H7 (cell line): ENCODE measurements at regions not wholly inside any gene's neighbourhood (a gene's known extent, or its start where the extent isn't known, plus 50 kb on each side); places are given as distances from the start of the nearest gene placed in this dataset.
A peak's percentile ranks its signal among the peaks of the same experiment; 100 is the strongest.
"Not testable (repeated sequence)": the region's sequence is repeated elsewhere in the genome, so short reads cannot be mapped to it uniquely, and the experiment has no call there.

Experiments used
- DNase-seq: peaks from one replicate; pipeline ENCODE4 v3.0.0; 2012
- H3K27me3 ChIP-seq: 2 replicates; pipeline ENCODE4 v1.6.0; 2011; ENCODE audit warnings: mild to moderate bottlenecking, low read length; ENCODE audit not compliant: control insufficient read depth, insufficient read depth
- H3K36me3 ChIP-seq: replicated peaks from 2 replicates; pipeline ENCODE4 v1.5.1; 2011; ENCODE audit warnings: low read length; ENCODE audit not compliant: control insufficient read depth, insufficient read depth
- H3K4me3 ChIP-seq: 2 replicates; pipeline ENCODE4 v1.5.1; 2011; ENCODE audit warnings: low read depth, mild to moderate bottlenecking, control low read depth, low read length, moderate library complexity; ENCODE audit not compliant: insufficient read depth

DNA sequence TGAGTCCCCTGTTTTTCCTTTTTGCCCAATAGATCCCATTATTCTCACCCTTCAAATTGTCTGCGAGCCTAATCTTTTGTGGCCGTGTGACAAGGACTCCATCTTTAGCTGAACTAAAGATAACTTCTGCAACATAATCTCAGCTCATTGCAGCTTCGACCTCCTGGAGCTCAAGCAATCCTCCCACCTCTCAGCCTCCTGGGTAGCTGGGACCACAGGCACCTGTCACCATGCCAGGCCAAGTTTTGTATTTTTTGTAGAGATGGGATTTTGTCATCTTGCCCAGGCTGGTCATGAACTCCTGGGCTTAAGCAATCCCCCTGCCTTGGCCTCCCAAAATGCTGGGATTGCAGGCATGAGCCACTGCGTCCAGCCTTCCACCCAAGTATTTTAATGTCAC lies 161.0 kb downstream of the GJA1 start:
- DNase-seq = no peak
- Histone ChIP-seq H3K36me3 (no peaks in the 10 kb centered on the region), H3K27me3 (no peaks in the 10 kb centered on the region), H3K4me3 (no peak overlapping the region)

DNA sequence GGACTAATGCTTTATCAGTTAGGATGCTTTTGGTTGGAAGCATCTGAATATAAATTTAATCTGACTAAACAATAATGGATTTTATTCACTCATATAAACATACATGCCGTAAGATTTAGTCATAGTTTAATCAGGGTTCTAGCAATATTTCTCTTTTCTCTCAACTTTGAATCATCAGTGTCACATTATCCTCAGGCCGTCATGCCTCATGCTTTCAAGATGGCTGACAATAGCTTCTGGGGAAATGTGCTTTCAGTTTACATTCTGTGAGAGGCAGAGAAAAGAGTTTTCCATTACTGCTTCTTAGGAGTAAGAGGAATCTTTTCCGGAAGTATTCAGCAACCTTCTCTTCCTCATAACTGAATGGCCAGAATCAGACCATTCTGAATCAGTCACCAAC lies 162.2 kb downstream of the GJA1 start:
- H3K4me3 ChIP-seq = no peak overlapping the region
- H3K27me3 ChIP-seq = no peaks in the 10 kb centered on the region
- no peaks in the 10 kb centered on the region for H3K36me3 ChIP-seq
- no peak for DNase-seq

DNA sequence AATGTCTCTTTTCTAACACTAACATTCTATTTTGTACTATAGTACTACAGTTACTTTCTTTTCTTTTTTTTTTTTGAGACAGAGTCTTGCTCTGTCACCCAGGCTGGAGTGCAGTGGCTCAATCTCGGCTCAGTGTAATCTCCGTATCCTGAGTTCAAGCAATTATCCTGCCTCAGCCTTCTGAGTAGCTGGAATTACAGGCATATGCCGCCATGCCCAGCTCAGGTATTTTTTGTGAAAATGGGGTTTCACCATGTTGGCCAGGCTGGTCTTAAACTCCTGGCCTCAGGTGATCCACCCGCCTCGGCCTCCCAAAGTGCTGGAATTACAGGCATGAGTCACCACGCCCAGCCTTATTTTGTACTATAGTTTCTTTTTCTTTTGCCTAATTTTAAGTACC lies 163.9 kb downstream of the GJA1 start:
- not testable (repeated sequence) for H3K36me3 ChIP-seq, H3K27me3 ChIP-seq, H3K4me3 ChIP-seq, DNase-seq

DNA sequence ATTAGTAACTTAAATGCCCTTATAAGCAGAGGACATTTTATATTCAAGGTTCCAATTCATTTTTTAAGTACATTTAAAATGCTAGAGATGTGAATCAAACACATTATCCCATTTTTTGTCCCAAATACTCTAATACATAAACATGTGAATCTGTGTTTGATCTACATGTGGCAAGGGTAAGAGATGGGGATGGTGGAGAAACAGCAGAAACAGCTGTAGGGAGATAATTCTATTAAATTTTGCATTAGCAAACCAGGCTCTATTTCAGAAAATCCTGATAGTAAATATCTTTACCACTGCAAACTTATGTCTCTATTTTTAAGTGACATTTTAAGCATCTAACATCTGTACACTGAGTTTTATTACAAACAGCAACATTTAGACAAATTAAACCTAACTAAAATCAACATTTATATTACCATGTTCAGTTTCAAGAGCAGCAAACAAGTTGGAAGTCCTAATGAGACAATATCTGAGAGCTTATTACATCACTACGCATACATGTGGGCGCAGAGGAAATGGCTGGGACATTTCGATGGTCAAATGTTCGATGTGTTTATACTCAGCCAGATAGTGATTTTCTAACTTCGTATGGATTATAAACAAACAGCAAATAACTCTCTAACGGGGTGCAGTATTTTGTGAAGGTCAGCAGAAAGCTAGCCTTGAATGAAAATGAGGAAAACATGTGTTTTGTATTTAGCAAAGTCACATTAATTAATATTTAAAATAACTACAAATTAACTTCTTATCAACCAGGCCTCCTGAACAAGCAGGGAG lies 165.1 kb downstream of the GJA1 start:
- H3K4me3 ChIP-seq = no peak overlapping the region
- no peaks in the 10 kb centered on the region for H3K36me3 ChIP-seq
- no peak for DNase-seq
- H3K27me3 ChIP-seq = no peaks in the 10 kb centered on the region

DNA sequence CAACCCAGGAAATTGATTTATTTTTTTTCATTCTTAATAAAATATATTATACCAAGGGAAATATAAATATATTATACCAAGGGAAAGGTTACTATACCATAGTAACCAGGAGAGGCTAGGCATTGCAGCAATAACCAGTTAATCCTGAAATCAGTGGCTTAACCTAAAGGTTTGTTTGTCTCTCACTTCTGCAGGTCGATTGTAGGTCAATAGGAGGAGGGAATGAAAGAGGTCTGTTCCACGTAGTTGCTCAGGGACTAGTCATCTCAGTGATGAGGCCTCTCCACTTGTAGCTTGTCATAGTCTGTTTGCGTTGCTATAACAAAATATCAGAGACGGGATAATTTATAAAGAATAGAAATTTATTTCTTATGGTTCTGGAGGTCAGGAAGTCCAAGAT lies 168.0 kb downstream of the GJA1 start:
- no peaks in the 10 kb centered on the region for H3K36me3 ChIP-seq
- no peak for DNase-seq
- H3K4me3 ChIP-seq = no peak overlapping the region
- no peaks in the 10 kb centered on the region for H3K27me3 ChIP-seq

DNA sequence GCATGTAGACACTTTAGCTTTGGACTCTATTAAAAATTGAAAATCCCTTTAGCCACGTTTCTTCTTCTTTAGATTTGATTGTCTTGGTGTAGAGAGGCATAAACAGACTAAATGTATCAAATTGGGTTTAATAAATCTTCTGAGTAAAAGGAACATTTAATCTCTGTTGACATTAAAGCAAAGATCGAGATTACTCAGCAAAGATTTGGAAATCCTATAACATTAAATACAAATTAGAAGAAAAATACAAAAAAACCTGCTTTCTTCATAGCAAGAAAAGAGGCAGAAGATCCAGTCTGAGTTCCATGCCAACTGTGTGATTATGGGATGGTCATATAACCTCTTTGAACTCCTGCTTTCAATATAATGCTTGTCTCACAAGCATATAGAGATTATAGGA lies 172.3 kb downstream of the GJA1 start:
- no peak overlapping the region for H3K4me3 ChIP-seq
- DNase-seq = no peak
- H3K36me3 ChIP-seq = no peaks in the 10 kb centered on the region
- no peaks in the 10 kb centered on the region for H3K27me3 ChIP-seq

DNA sequence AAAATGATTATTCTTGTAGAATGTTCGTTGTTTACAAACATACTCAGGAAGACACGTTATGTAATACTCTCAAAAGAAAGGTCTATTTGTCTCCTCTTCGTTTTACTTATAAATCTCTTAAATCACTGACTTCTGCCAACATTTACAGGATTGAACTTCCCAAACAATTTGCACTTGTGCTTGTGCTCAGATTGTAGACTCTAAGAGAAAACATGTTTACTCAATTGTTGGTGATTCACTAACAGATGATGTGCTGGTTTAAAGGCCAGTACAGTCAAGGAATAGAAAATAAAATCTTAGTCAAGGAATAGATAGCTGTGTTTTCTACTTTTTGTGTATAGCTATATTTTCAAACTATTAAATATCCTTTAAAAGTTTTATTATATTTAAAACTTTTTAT lies 172.8 kb downstream of the GJA1 start:
- H3K36me3 ChIP-seq = no peaks in the 10 kb centered on the region
- H3K4me3 ChIP-seq = no peak overlapping the region
- no peaks in the 10 kb centered on the region for H3K27me3 ChIP-seq
- DNase-seq = no peak

DNA sequence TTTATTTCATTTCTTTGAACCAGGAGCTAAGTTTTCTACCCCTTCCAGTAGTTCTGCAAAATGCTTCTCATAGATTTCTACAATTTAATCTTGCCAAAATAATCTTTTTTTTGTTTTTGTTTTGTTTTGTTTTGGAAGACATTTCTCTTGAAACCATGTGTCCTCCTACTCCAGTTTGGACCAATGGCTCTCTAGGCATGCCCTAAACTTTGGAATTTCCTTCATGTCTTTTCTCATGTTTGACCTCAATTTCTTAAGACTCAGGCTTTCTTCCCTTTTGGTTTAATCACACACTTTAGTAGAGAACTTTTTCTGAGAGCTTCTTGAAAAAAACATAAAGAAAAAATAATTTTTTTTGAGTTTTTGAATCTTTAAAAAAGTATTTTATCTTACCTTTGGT lies 173.8 kb downstream of the GJA1 start:
- no peaks in the 10 kb centered on the region for H3K36me3 ChIP-seq
- H3K27me3 ChIP-seq = no peaks in the 10 kb centered on the region
- DNase-seq = no peak
- H3K4me3 ChIP-seq = no peak overlapping the region

DNA sequence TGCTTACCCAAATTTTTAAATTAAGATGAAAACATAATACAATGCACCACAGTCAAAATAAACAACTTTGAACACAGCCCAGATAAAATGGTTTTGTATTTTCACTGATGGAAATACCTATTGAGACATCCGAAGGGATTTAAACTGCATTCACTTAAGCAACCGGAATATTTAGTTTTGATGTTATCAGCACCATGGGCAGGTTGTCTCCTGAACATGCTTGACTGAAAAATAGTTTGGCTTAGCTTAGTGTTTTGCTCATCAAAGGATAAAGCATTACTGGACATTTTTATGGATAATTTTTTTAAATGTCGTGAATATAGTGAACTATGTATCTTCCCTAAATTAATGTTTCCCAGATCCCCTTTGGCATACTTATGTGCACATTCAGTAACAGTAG lies 177.5 kb downstream of the GJA1 start:
- H3K4me3 ChIP-seq = no peak overlapping the region
- DNase-seq = no peak
- H3K36me3 ChIP-seq = no peaks in the 10 kb centered on the region
- no peaks in the 10 kb centered on the region for H3K27me3 ChIP-seq

DNA sequence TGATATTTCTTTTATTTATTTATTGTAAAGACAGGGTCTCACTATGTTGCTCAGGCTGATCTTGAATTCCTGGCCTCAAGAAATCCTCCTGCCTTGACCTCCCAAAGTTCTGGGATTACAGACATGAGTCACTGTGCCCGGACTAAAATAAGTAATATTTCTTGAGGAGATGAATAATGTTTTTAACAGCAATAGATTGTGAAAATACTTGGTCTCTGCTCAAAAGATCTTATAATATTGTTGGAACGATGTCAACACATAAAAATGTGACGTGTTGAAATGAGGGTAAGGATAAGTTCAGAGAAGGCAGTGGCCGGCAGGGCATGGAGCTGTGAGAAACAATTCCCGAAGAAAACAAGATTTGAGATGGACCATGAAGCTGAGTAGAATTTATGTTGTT lies 178.7 kb downstream of the GJA1 start:
- no peaks in the 10 kb centered on the region for H3K27me3 ChIP-seq
- DNase-seq = no peak
- H3K36me3 ChIP-seq = no peaks in the 10 kb centered on the region
- no peak overlapping the region for H3K4me3 ChIP-seq

DNA sequence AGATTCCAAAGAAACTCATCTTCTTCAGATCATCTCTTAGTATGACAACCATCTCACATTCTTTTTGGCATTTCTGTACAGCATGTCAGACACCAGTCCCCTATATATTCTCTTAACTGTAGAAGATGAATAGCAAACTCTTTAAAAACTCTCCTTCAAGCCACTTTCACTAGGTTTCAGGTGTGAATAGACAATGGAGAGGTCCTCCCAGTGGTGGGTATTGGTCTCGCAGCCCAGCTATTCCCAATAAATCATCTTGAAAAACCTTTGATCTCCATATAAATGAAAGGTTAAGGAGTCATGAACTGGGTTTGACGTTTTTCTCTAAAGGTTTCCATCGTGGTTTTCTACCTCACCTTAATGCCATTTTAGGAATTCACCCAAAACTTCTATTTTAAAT lies 180.0 kb downstream of the GJA1 start:
- H3K27me3 ChIP-seq = no peaks in the 10 kb centered on the region
- no peaks in the 10 kb centered on the region for H3K36me3 ChIP-seq
- no peak overlapping the region for H3K4me3 ChIP-seq
- no peak for DNase-seq

DNA sequence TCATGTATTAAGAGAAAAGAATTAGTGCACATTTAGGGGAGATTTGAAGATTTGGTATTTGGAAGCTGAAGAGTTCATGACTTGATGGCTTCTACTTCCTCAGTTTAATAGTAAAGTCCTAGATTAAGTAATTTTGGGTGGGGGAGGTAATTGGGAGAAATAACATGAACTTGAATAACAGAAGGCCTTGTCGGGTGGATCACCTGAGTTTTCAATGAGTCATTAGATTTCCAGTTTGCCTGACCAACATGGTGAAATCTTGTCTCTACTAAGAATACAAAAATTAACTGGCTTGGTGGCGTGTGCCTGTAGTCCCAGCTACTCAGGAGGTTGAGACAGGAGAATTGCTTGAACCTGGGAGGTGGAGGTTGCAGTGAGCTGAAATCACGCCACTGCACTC lies 181.0 kb downstream of the GJA1 start:
- DNase-seq = no peak
- no peaks in the 10 kb centered on the region for H3K27me3 ChIP-seq
- no peaks in the 10 kb centered on the region for H3K36me3 ChIP-seq
- H3K4me3 ChIP-seq = no peak overlapping the region

DNA sequence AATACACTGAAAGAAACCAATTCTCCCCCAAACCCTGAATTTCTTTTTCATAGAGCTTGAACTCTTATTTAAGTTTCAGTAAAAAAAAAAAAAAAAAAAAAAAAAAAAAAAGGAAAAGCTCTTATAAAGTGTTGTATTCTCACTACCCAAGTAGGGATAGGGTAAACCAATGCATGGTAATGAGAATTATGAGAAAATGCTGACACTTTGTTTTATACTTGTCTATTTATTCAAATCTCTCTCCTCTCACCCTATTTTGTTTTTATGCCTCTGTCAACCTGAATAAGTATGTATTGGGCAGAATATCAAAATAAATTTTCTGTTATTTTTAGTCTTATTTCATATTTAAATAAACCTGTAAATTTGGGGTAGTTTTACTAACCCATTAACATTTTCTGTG lies 181.9 kb downstream of the GJA1 start:
- Histone ChIP-seq H3K27me3 (no peaks in the 10 kb centered on the region), H3K4me3 (no peak overlapping the region), H3K36me3 (no peaks in the 10 kb centered on the region)
- DNase-seq = no peak

DNA sequence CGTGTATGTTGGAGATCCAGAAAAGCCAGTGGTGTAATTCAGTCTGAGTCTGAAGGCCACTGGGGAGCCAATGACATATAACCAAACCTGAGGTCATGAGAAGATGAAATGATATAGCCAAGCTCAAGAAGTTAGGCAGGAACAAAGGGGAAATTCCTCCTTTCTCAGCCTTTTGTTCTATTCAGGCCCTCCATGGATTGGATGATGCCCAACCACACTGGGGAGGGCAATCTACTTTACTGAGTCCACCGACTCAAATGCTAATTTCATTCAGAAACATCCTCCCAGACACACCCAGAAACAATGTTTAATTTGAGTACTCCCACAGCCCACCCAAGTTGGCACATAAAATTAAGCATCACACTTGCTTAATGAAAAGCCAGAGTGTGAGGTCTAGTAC lies 183.6 kb downstream of the GJA1 start:
- peak; percentile 1 for DNase-seq
- no peak overlapping the region for H3K4me3 ChIP-seq
- H3K36me3 ChIP-seq = no peaks in the 10 kb centered on the region
- no peaks in the 10 kb centered on the region for H3K27me3 ChIP-seq

DNA sequence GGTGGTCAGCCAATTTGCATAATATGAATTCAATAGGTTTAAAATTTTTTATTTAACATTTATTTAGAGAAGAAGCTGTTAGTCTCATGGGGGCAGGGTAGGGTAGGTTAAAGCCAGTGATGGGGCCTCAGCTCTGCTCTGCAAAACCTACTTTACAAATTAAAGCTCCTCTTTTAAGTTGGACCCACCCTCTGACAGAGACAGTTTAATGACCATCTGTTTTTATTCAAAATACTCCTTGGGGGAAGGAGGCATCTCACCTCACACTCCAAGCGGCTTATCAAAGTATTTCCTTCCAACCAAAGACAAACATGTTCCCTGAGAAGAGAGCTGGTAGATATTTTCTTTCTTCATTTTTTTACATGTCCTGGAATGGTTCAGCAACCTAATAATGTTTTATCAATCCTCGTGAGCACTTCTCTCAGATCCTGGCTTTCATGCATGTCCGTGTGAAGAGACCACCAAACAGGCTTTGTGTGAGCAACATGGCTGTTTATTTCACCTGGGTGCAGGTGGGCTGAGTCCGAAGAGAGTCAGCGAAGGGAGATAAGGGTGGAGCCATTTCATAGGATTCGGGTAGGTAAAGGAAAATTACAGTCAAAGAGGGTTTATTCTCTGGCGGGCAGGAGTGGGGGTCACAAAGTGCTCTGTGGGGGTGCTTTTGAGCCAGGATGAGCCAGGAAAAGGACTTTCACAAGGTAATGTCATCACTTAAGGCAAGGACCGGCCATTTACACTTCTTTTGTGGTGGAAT lies 184.7 kb downstream of the GJA1 start:
- H3K36me3 ChIP-seq = no peaks in the 10 kb centered on the region
- DNase-seq = peak; percentile 3
- H3K4me3 ChIP-seq = peak overlapping the region; percentile 36; the same call in 1 of the 2 replicates
- H3K27me3 ChIP-seq = no peaks in the 10 kb centered on the region
